HG03558 (cell line): ENCODE measurements at regions not wholly inside any gene's neighbourhood (a gene's known extent, or its start where the extent isn't known, plus 50 kb on each side); places are given as distances from the start of the nearest gene placed in this dataset.
"Not testable (repeated sequence)": the region's sequence is repeated elsewhere in the genome, so short reads cannot be mapped to it uniquely, and the experiment has no call there.

Experiments
- ATAC-seq: cut with Tn5 transposase; IDR thresholded peaks from one replicate; pipeline ENCODE4 v1.9.1; 2021; ENCODE audit warnings: moderate number of reproducible peaks; ENCODE audit not compliant: unreplicated experiment; ENCODE audit errors: extremely low read depth

DNA sequence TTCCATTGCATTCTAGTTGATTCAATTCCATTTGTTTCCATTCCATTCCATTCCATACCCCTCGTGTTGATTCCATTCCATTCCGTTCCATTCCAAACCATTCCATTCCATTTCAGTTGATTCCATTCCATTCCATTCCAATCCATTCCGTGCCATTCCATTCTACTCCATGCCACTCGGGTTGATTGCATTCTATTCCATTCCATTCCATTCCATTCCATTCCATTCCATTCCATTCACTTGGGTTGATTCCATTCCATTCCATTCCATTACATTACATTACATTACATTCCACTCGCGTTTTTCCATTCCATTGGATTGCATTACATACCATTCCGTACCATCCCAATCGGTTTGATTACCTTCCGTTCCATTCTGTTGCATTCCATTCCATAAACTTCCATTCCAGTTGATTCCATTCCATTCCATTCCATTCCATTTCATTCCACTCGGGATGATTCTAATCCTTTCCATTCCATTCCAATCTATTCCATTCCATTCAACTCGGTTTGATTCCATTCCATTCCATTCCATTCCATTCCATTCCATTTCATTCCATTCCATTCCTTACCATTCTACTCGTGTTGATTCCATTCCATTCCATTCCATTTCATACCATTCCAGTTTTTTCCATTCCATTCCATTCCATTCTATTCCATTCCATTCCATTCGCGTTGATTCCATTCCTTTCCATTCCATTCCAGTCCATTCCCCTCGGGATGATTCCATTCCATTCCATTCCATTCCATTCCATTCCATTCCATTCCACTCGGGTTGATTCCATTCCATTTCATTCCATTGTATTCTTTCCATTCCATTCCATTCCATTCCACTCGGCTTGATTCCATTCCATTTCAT lies 1140.4 kb downstream of the RPIA start:
- ATAC-seq: no peak

DNA sequence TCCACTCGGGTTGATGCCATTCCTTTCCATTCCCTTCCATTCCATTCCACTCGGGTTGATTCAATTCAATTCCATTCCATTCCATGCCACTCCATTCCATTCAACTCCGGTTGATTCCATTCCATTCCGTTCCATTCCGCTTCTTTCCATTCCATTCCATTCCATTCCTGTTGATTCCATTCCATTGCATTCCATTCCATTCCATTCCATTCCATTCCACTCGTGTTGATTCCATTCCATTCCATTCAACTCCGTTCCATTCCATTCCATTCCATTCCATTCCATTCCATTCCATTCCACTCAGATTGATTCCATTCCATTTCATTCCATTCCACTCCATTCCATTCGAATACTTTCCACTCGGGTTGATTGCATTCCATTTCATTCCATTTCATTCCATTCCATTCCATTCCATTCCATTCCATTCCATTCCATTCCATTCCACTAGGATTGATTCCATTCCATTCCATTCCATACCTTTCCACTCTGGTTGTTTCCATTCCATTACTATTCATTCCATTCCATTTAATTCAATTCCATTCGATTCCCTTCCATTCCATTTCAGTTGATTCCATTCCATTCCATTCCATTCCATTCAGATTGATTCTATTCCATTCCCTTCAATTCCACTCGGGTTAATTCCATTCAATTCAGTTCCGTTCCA lies 1141.8 kb downstream of the RPIA start:
- ATAC-seq: no peak

- ATAC-seq: no peak
These were observed 1142.3 kb downstream of the RPIA start for GRCh38 chr2:89833780-89834117.

DNA sequence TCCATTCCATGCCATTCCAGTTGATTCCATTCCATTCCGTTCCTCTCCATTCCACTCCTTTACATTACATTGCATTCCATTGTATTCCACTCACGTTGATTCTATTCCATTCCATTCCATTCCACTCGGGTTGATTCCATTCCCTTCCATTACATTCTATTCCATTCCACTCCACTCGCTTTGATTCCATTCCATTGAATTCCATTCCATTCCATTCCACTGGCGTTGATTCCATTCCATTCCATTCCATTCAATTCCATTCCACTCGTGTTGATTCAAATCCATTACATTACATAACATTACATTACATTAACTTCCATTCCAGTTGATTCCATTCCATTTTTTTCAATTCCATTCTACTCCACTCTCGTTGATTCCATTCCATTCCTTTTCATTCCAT lies 1142.8 kb downstream of the RPIA start:
- no peak for ATAC-seq

DNA sequence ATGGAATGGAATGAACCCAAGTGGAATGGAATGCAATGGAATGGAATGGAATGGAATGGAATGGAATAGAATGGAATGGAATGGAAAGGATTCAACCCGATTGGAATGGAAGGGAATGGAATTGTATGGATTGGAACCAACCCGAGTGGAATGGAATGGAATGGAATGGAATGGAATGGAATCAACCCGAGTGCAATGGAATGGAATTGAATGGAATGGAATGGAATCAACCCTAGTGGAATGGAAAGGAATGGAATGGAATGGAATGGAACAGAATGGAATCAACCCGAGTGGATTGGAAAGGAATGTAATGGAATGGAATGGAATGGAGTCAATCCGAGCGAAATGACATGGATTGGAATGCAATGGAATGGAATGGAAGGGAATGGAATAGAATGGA lies 1144.9 kb downstream of the RPIA start:
- not testable (repeated sequence) for ATAC-seq

DNA sequence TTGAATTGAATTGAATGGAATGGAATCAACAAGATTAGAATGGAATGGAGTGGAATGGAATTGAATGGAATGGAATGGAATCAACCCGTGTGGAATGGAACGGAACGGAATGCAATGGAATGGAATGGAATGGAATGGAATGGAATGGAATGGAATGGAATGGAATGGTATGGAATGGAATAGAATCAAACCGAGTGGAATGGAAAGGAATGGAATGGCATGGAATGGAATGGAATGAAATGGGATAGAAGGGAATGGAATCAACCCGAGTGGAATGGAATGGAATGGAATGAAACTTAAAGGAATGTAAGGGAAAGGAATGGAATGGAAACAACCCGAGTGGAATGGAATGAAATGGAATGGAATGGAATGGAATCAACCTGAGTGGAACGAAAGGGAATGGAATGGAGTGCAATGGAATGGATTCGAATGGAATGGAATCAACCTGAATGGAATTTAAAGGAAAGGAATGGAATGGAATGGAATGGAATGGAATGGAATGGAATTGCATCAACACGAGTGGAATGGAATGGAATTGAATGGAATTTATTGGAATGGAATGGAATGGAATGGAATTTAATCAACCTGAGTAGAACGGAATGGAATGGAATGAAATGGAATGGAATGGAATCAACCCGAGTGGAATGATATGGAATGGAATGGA lies 1146.6 kb downstream of the RPIA start:
- ATAC-seq: no peak

- not testable (repeated sequence) for ATAC-seq
These were observed 1148.7 kb downstream of the RPIA start for GRCh38 chr2:89840175-89840574.

DNA sequence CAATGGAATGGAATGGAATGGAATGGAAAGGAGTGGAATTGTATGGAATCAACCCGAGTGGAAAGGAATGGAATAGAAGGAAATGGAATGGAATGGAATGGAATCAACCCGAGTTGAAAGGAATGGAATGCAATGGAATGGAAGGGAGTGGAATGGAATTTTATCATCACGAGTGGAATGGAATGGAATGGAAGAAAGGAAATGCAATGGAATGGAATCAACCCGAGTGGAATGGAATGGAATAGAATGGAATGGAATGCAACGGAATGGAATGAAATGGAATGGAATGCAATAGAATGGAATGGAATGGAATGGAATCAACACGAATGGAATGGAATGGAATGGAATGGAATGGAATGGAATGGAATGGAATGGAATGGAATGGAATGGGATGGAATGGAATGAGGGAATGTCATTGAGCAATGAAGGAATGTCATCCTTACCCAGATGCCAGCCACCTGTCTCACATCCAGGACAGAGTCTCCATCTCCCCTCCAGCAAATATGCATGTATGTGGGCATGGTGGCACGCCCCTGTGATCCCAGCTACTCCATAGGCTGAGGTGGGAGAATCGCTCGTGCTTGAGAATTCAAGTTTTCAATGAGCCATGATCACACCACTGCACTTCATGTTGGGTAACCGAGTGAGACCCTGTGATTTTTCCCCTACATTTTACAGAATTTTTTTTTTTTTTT lies 1149.5 kb downstream of the RPIA start:
- ATAC-seq: not testable (repeated sequence)

GRCh38 chr2:89841476-89841840 lies 1150.0 kb downstream of the RPIA start:
- ATAC-seq: no peak

DNA sequence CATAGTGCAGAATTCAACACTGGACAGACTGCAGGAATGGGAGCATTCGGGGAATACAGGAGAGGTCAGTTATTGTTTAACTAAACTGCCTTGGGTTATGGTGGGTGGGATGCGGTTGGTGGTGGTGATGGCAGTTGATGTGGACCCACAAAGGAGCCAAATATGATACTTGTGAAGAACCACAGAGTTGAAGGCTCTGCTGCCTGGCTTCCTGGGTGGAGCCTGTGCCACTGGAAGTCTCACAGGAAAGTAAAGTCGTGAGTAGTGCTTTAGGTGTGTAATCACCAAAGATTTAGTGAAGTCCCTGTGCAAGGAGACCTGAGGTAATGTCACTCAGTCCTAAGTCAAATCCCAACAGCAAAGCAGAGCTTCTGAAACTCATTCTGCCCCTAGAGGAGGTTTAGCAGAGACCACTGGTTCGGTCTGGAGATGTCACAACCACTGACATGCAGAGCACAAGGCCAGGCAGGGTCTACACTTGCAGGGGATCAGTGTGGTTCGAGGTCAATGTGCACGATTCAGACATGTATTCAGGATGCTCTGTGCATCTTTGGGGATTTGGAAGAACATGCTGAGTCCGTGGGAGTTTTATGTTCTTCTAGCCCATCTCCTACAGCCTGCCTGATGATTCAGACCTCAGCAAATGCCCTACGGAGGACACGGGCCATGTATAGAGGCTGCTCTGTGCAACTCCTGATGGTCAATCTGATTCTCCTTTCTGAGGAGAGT lies 1150.9 kb downstream of the RPIA start:
- ATAC-seq: no peak

DNA sequence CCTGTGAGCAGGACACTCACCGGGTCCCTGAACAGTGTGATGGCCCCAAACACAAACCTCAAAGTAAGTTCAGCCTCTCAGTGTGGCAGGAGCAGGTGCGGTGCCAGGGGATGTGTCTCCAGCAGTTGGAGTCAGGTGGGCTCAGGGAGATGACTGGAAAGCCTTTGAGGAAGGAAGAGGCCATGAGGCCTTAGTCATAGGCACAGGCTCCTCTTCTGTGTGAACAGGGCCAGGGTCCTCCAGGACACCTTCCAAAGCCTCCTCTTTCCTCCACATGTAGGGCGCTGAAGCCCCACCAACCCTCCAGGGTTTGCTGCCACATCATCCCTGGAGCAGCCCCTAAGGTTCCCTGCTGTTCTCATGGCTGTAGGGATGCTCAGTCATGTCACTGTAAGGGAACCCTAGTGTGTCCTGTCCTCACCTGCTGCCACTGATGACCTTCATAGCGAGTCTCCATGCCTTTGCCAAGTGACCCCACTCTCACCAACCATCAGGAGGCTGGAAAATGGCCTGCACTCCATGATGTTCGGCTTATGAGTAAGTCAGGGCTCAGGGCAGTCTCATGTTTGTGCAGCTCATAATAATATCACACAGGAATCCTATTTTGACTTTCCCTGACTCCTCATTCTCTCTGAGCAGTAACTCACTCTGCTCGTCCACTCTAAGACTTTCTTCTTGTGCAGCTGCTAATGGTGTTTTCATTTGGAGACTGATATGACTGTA lies 1152.9 kb downstream of the RPIA start:
- no peak for ATAC-seq

- ATAC-seq: no peak
These were observed 1154.1 kb downstream of the RPIA start for GRCh38 chr2:89845532-89845931.

DNA sequence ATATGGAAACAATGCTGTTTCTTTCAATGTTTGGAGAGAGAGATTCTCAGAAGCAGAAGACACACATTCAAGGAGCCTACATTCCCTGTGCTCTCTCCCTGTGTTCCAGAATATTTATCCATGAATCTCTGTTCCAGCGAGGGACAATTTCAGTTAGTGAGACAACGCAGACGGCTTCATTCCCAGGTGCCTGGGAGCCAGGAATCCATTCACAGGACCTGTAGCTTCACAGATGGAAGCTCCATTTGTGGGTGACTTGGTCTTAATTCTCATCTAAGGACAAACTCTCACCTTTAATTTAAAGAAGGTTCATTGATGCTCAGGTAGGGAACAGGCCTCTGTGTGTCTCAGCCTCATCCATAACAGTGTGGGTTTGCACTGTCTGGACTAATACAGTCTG lies 1156.6 kb downstream of the RPIA start:
- ATAC-seq: no peak

DNA sequence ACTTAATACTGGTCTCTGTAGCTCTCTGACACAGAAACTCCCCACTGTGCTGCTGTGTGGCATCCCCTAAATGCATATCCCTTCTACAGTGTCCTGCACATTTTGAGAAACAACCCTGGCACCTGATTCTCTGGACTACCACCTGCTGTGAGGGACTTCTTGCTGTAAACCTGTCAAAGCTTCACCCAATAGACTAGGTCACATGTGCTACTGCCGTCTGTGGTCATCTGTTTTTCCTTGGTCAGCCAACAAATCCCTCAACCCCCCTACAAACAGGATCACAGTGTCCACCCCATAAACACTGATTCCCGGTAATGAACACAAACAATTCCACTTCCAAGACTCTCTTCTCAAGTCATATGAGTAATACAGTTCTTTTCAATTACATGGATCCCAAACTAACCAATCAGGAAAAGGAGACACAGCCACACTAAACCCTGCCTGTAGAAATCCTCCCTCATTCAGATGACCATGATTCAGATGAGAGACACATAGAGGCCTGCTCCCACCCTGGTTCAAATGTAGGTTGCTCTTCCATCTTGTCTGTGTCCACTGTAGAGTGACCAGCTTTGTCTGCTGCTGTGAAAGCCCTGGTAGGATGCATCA lies 1157.4 kb downstream of the RPIA start:
- ATAC-seq: no peak

DNA sequence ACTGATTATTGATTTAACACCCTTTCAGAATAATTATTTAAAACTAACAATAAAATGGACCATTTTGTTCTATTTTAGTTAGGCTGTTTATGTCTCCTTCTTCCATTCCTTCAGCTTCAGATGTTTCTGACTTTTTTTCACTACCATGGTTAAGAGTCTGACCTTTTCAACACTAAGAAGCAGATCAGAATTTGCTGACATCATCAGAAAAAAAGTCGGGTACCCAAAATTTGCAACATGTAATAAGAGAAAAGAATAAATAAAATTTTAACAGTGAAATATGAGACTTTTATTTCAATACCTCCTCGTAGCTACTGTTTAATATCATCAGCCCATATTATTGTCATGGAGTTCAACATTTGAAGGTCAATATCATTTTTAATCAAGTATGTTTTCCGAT lies 1158.3 kb downstream of the RPIA start:
- ATAC-seq: no peak

- no peak for ATAC-seq
These were observed 1159.0 kb downstream of the RPIA start for GRCh38 chr2:89850481-89850880.

DNA sequence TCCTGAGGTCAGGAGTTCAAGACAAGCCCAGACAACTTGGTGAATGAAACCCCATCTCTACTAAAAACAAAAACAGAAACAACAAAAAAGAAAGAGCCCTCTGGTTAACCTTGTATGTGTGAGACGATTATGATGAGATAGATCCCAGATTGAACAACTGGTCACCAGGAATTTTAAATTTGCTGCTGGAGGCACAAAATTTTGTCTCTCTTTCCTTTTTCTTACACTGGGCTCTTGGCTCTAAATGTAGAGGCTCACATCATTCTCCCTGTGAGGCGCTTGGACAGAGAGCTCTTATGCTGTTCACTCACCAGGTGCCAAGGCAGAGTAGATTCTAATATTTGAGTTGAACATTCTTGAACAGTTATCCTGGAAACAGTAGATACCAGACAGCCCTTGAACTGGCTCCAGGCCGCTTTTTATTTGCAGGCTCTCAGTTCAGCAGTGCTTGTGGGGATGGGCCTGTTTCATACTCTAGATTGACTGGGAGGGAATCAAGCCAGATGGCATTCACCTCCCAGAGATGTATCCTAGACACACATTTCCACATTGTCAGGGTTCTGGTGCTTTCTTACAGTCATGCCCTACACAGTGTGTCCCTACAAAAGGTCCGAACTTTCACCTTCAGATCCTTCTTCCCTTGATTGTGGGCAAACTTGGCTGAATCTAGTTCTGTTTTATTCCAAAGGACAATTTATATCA lies 1159.6 kb downstream of the RPIA start:
- no peak for ATAC-seq

- no peak for ATAC-seq
These were observed 1160.1 kb downstream of the RPIA start for GRCh38 chr2:89851583-89851905.

DNA sequence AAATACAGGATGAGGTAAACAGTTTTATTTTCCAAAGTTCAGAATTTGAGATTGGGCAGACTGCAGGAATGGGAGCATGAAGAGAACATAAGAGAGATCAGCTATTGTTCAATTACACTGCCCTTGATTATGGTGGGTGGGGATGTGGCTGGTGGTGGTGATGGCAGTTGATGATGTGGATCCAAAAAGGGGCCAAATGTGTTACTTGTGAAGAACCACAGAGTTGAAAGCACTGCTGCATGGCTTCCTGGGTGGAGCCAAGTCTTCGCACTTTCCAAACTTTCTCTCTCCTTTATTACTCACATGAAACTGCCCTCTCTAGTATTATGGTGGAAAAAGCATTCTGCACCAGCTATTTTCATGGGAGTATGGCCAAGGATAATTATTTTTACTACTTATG lies 1162.0 kb downstream of the RPIA start:
- not testable (repeated sequence) for ATAC-seq
